Glutamatergic neuron (in vitro differentiated cells): ENCODE measurements at regions not wholly inside any gene's neighbourhood (a gene's known extent, or its start where the extent isn't known, plus 50 kb on each side); places are given as distances from the start of the nearest gene placed in this dataset.

Experiments
- DNase-seq: peaks from one replicate; pipeline ENCODE4 v3.0.0; 2022
- H3K27ac Mint-ChIP-seq: one replicate; pipeline ENCODE4 v1.8.0; 2020; ENCODE audit warnings: mild to moderate bottlenecking, mixed read lengths, inconsistent platforms; ENCODE audit not compliant: unreplicated experiment
- H3K27me3 Mint-ChIP-seq: one replicate; pipeline ENCODE4 v1.8.0; 2020; ENCODE audit warnings: mild to moderate bottlenecking, moderate library complexity, mixed read lengths, inconsistent platforms; ENCODE audit not compliant: unreplicated experiment
- H3K36me3 Mint-ChIP-seq: one replicate; pipeline ENCODE4 v1.8.0; 2020; ENCODE audit warnings: mild to moderate bottlenecking, mixed read lengths, inconsistent platforms; ENCODE audit not compliant: unreplicated experiment
- H3K4me1 Mint-ChIP-seq: one replicate; pipeline ENCODE4 v1.8.0; 2020; ENCODE audit warnings: mild to moderate bottlenecking, low read depth, mixed read lengths, inconsistent platforms; ENCODE audit not compliant: unreplicated experiment
- H3K4me3 Mint-ChIP-seq: one replicate; pipeline ENCODE4 v1.8.0; 2020; ENCODE audit warnings: mild to moderate bottlenecking, mixed read lengths, inconsistent platforms; ENCODE audit not compliant: unreplicated experiment
- H3K9me3 Mint-ChIP-seq: one replicate; pipeline ENCODE4 v1.8.0; 2020; ENCODE audit warnings: mild to moderate bottlenecking, moderate library complexity, mixed read lengths, inconsistent platforms; ENCODE audit not compliant: unreplicated experiment
- CTCF ChIP-seq: fragments of 200-600 bp; sonication (generic); IDR thresholded peaks from one replicate; pipeline ENCODE4 v1.5.0; 2021; ENCODE audit not compliant: partially characterized antibody, unreplicated experiment

- H3K36me3 Mint-ChIP-seq = peaks cover 22% of the 10 kb centered on the region
- no peak overlapping the region for H3K27ac Mint-ChIP-seq
- TF ChIP-seq CTCF = no peak
- H3K9me3 Mint-ChIP-seq = peaks cover 9% of the 10 kb centered on the region
- peaks cover 11% of the 10 kb centered on the region for H3K4me1 Mint-ChIP-seq
- DNase-seq = no peak
- no peak overlapping the region for H3K4me3 Mint-ChIP-seq
- H3K27me3 Mint-ChIP-seq = peaks cover 8% of the 10 kb centered on the region
Measured at GRCh38 chr9:134985451-134985850, 67.7 kb upstream of the FCN1 start.

GRCh38 chr9:134986957-134987356 is 69.2 kb upstream of the FCN1 start:
- Mint-ChIP-seq H3K36me3 (peaks cover 22% of the 10 kb centered on the region), H3K4me3 (no peak overlapping the region), H3K9me3 (peaks cover 10% of the 10 kb centered on the region), H3K27me3 (peaks cover 2% of the 10 kb centered on the region), H3K4me1 (peaks cover 11% of the 10 kb centered on the region), H3K27ac (no peak overlapping the region)
- no peak for DNase-seq
- no peak for TF ChIP-seq CTCF

- H3K4me3 Mint-ChIP-seq = no peak overlapping the region
- H3K4me1 Mint-ChIP-seq = peaks cover 11% of the 10 kb centered on the region
- H3K27ac Mint-ChIP-seq = no peak overlapping the region
- H3K36me3 Mint-ChIP-seq = peaks cover 22% of the 10 kb centered on the region
- peaks cover 10% of the 10 kb centered on the region for H3K9me3 Mint-ChIP-seq
- peaks cover 1% of the 10 kb centered on the region for H3K27me3 Mint-ChIP-seq
- TF ChIP-seq CTCF = no peak
- DNase-seq = no peak
Measured at GRCh38 chr9:134987376-134987775, 69.7 kb upstream of the FCN1 start.

GRCh38 chr9:134987906-134988700 is 70.4 kb upstream of the FCN1 start:
- TF ChIP-seq CTCF = no peak
- Mint-ChIP-seq H3K4me1 (peaks cover 11% of the 10 kb centered on the region), H3K36me3 (peaks cover 22% of the 10 kb centered on the region), H3K27me3 (peaks cover 1% of the 10 kb centered on the region), H3K9me3 (peaks cover 12% of the 10 kb centered on the region), H3K27ac (no peak overlapping the region), H3K4me3 (no peak overlapping the region)
- DNase-seq = no peak

- DNase-seq = no peak
- Mint-ChIP-seq H3K27ac (no peak overlapping the region), H3K36me3 (peaks cover 22% of the 10 kb centered on the region), H3K4me3 (no peak overlapping the region), H3K9me3 (peaks cover 12% of the 10 kb centered on the region), H3K27me3 (peaks cover 1% of the 10 kb centered on the region), H3K4me1 (peaks cover 8% of the 10 kb centered on the region)
- TF ChIP-seq CTCF = no peak
Measured at GRCh38 chr9:134988706-134989105, 71.0 kb upstream of the FCN1 start.
